ENCODE measurements at regions not wholly inside any gene's neighbourhood (a gene's known extent, or its start where the extent isn't known, plus 50 kb on each side); places are given as distances from the start of the nearest gene placed in this dataset.

DNA sequence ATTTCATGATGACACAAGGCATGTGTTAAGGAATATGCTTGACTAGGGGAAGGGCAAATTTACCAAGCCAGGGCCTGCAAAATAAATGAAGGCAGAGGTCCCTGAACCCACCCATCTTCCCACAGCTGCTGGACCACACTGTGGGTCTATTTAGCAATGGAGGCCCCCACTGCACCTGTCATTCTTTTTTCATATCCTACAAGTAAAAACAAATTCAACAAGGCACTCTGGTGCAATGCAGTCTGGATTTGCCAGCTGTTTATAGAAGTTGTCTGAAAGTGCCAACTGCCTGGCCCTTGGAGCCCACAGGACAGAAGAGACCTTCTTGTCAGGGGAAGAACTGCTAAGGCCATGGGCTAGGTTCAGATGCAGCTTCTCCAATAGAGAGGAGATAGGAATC lies 112.8 kb upstream of the ATL2 start:
- TF ChIP-seq, protein P1, sequence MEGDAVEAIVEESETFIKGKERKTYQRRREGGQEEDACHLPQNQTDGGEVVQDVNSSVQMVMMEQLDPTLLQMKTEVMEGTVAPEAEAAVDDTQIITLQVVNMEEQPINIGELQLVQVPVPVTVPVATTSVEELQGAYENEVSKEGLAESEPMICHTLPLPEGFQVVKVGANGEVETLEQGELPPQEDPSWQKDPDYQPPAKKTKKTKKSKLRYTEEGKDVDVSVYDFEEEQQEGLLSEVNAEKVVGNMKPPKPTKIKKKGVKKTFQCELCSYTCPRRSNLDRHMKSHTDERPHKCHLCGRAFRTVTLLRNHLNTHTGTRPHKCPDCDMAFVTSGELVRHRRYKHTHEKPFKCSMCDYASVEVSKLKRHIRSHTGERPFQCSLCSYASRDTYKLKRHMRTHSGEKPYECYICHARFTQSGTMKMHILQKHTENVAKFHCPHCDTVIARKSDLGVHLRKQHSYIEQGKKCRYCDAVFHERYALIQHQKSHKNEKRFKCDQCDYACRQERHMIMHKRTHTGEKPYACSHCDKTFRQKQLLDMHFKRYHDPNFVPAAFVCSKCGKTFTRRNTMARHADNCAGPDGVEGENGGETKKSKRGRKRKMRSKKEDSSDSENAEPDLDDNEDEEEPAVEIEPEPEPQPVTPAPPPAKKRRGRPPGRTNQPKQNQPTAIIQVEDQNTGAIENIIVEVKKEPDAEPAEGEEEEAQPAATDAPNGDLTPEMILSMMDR (conservative IDR thresholded peaks at IDR 0.05), result no peak
- no peak for TF ChIP-seq EZH2 (IDR thresholded peaks at IDR 0.05; ENCODE audit: low read depth)

All from PC-9 (cell line).